Cerebellar nuclear complex (tissue), 1 donor: ENCODE measurements at regions not wholly inside any gene's neighbourhood (a gene's known extent, or its start where the extent isn't known, plus 50 kb on each side); places are given as distances from the start of the nearest gene placed in this dataset.
"Not testable (repeated sequence)": the region's sequence is repeated elsewhere in the genome, so short reads cannot be mapped to it uniquely, and the experiment has no call there.

Experiments
- DNase-seq, 2 experiments: peaks; one replicate each; lab custom pipeline; 2025; lab: John Stamatoyannopoulos, UW

DNA sequence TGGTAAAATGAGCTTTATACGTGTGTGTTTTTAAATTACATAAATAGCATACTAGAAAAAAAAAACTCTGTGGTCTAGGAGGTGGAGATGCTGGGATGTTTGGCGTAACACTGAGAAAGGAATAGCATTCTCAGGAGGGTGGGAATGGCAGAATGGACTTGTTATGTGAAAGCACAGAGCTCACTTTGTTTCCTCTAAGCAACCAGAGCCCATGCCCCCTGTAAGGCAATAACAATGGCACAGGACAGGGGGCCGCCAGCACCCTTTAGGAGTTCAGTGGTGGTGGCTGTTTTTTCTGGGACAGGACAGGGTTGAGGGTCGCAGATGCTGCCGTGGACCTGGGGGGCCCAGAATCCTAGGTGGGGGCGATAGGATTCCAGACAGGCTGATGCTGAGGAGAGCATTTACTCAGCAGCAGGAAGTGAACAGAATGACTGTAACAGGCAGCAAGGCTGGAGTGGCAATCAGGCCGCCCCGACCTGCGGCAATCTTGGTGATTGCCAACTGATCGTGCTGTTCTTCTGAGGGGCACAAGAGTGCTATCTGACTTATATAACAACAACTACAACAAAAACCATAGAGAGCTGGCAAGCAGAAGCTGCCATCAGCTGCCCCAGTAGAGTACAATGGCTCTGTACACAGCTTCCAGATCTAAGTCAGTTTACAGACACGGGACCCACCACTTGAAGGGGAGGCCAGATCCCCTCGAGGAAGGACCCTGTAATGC lies 160.4 kb downstream of the UACA start:
- no peak for DNase-seq

- no peak for DNase-seq
These were observed 161.1 kb downstream of the UACA start for GRCh38 chr15:70602281-70602680.

- DNase-seq, result no peak
These were observed 165.4 kb downstream of the UACA start for GRCh38 chr15:70597945-70598344.

- DNase-seq, result no peak
These were observed 166.2 kb downstream of the UACA start for GRCh38 chr15:70597056-70597603.

- DNase-seq, result no peak
These were observed 166.9 kb downstream of the UACA start for GRCh38 chr15:70596354-70597055.

- no peak for DNase-seq
These were observed 169.6 kb downstream of the UACA start for GRCh38 chr15:70593795-70594194.

- DNase-seq, result no peak
These were observed 173.6 kb downstream of the UACA start for GRCh38 chr15:70589728-70590127.

GRCh38 chr15:70589221-70589620 lies 174.1 kb downstream of the UACA start:
- DNase-seq, result no peak

GRCh38 chr15:70588613-70589012 lies 174.7 kb downstream of the UACA start:
- DNase-seq, result no peak

DNA sequence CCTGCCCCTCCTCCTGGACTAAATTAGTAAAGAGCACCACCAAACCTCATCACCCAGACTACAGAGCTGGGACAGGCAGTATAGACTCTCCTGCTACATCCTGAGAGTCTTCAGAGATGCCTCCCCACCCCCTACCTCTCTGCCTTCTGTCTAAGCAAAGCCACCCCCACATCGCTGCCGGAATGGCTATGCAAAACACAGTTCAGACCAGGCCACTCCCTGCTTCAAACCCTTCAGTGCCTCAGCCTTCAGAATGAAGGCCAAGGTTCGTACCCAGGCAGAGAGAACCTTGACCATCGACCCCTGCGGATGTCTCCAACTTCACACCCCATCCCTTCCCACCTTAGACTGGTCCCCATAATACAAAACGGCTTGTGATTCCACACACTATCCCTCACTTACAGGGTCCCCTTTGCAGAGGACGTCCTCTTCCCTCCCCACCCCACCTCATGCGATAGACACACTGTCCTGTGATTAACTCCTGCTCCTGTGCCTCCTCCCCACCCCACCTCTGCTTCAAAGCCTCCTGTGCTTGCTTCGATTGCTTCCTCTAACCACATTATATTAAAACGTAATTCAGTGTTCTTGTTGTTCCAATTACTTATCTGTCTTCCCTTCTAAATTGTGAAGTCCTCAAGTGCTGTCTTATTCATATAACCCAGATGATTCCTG lies 175.3 kb downstream of the UACA start:
- no peak for DNase-seq

GRCh38 chr15:70587012-70587634 lies 176.2 kb downstream of the UACA start:
- not testable (repeated sequence) for DNase-seq

DNA sequence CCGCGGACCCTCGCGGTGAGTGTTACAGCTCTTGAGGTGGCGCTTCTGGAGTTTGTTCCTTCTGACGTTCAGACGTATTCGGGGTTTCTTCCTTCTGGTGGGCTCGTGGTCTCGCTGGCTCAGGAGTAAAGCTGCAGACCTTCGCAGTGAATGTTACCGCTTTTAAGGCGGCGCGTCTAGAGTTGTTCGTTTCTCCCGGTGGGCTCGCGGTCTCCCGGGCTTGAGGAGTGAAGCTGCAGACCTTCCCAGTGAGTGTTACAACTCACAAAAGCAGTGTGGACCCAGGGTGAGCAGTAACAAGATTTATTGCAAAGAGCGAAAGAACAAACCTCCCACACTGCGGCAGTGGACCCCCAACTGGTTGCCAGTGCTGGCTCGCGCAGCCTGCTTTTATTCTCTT lies 177.1 kb downstream of the UACA start:
- no peak for DNase-seq

GRCh38 chr15:70585707-70586034 lies 177.7 kb downstream of the UACA start:
- no peak for DNase-seq

DNA sequence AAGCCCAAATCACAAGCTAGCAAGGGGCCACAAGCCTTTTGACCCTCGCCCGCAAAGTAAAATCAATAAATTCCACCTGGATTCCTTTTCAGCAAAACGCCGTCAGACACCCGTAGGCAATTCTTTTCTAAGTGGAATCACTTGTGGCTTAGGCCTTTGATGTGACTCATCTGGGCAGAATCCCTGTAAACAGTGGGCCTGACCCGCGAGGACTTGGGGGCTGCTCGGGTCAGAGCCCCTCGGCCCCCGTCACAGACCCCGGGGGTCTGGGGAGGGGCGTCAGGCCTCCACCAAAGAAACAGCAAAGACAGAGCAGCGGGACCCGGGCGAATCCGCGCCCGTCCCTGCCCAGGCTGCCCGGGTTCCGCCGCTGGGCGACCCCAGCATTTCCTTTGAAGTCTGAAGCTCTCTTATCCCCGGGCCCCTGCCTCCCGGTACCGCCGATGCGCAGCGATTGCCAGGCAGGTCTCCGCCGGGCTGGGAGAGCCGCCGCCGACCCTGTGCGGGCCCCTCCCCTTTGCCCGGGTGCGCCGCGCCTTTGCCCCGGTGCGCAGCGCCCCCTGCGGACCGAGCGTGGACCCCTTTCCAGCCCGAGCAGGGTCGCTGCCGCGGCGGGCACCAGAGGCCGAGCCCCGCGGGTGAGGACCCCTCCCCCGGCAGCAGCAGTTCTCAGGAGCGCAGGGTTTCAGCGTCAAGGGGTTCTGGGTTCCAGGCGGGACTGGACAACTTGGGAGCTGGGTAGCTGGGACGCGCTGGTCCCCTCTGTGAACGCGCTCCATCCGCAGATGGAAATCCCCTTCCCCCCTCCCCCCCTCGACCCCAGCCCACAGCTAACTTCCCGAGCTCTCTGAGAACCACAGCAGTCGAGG lies 178.3 kb downstream of the UACA start:
- DNase-seq, result no peak

DNA sequence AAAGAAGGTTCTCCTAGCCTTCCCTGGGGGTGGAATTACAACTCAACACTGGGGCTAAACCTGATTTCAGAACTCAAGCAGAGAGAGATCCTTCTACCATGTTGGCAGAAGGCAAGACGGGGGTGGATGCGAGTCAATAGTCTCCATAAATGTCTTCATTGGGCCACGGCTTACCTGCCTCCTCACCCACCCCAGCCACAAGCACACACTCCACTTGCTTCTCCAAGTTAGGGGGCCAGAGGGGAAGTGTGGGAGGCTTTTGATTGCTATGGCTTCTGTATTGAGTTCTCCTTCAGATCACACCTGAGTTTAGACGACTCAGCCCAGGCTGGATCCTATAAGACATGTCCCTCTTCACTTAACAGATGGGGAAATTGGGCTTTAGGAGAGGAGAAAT lies 178.9 kb downstream of the UACA start:
- DNase-seq, result no peak

- no peak for DNase-seq
These were observed 180.4 kb downstream of the UACA start for GRCh38 chr15:70583006-70583405.

- no peak for DNase-seq
These were observed 181.0 kb downstream of the UACA start for GRCh38 chr15:70582143-70582945.

- no peak for DNase-seq
These were observed 182.4 kb downstream of the UACA start for GRCh38 chr15:70580958-70581357.

- DNase-seq, result no peak
These were observed 183.1 kb downstream of the UACA start for GRCh38 chr15:70580286-70580685.

DNA sequence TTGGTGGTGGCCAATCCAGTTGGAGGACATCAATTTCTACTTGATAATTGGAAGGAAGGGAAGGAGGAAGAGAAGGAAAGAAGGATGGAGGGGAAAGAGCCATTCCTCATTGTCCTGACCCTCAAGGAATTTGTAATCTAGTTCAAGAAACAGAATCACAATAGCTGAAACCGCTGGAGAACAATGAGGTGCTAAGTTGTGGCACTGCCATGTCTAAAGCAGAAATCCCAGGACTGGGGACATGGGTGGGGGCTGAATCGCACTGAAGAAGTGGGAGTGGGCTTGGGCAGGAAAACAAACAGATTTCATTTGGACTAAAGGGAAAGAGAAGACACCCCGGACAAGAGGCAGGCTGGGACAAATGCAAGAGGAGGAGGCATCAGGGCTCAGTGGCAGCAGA lies 183.6 kb downstream of the UACA start:
- no peak for DNase-seq

GRCh38 chr15:70578196-70578595 lies 185.2 kb downstream of the UACA start:
- no peak for DNase-seq
